Esophagus squamous epithelium (tissue), 4 donors: ENCODE measurements at regions not wholly inside any gene's neighbourhood (a gene's known extent, or its start where the extent isn't known, plus 50 kb on each side); places are given as distances from the start of the nearest gene placed in this dataset.

Source experiments
- CTCF ChIP-seq, 6 experiments: fragments of 450-650 bp in 4 of 6; fragments of 200-600 bp in 2 of 6; sonication (generic) in 2 of 6; IDR thresholded peaks; one replicate each; pipeline ENCODE4 v1.5.1; 2016 to 2019; ENCODE audit warnings: antibody characterized with exemption in 6 of 6, mild to moderate bottlenecking in 4 of 6, moderate library complexity in 4 of 6
- POLR2A ChIP-seq, 4 donors: fragments of 450-650 bp; IDR thresholded peaks; one replicate each; pipeline ENCODE4 v1.6.1; 2017; ENCODE audit warnings: antibody characterized with exemption in 4 of 4, mild to moderate bottlenecking in 4 of 4, moderate library complexity in 3 of 4

GRCh38 chr7:27419581-27420177 lies 177.1 kb downstream of the EVX1 start:
- TF ChIP-seq CTCF (IDR thresholded peaks at IDR 0.05) (no peak), POLR2A (IDR thresholded peaks at IDR 0.05) (no peak)
